Omental fat pad (tissue), 3 donors: ENCODE measurements at regions not wholly inside any gene's neighbourhood (a gene's known extent, or its start where the extent isn't known, plus 50 kb on each side); places are given as distances from the start of the nearest gene placed in this dataset.
"Not testable (repeated sequence)": the region's sequence is repeated elsewhere in the genome, so short reads cannot be mapped to it uniquely, and the experiment has no call there.

Source experiments
- ATAC-seq: fragments of 150-250 bp; one replicate; pipeline ENCODE4 v1.9.1; 2016; ENCODE audit warnings: mild to moderate bottlenecking, moderate library complexity; ENCODE audit not compliant: low FRiP score
- DNase-seq: peaks from one replicate; pipeline ENCODE4 v3.0.0-alpha.2; 2019; ENCODE audit warnings: low spot score
- CTCF ChIP-seq, 3 donors: fragments of 450-650 bp; IDR thresholded peaks; one replicate each; pipeline ENCODE4 v1.5.1; 2016 to 2017; ENCODE audit warnings: antibody characterized with exemption in 3 of 3, mild to moderate bottlenecking in 3 of 3, moderate library complexity in 2 of 3

GRCh38 chr5:117359895-117360294 is 785.3 kb upstream of the SEMA6A start:
- ATAC-seq (no peak), DNase-seq (no peak)
- TF ChIP-seq CTCF (IDR thresholded peaks at IDR 0.05) = no peak

GRCh38 chr5:117357886-117358285 is 783.3 kb upstream of the SEMA6A start:
- no peak for TF ChIP-seq CTCF (IDR thresholded peaks at IDR 0.05)
- ATAC-seq (no peak), DNase-seq (no peak)

- no peak for ATAC-seq
- DNase-seq = no peak
- TF ChIP-seq CTCF (IDR thresholded peaks at IDR 0.05) = no peak
These were observed 772.7 kb upstream of the SEMA6A start for GRCh38 chr5:117347280-117347679.

- not testable (repeated sequence) for ATAC-seq, DNase-seq
These were observed 769.1 kb upstream of the SEMA6A start for GRCh38 chr5:117343726-117344125.

GRCh38 chr5:117337064-117337749 is 762.6 kb upstream of the SEMA6A start:
- no peak for DNase-seq
- no peak for TF ChIP-seq CTCF (IDR thresholded peaks at IDR 0.05)

GRCh38 chr5:117336208-117336607 is 761.6 kb upstream of the SEMA6A start:
- no peak for ATAC-seq
- no peak for TF ChIP-seq CTCF (IDR thresholded peaks at IDR 0.05)

More at GRCh38 chr5:117337064-117337749, 762.6 kb upstream of the SEMA6A start:
- ATAC-seq = no peak

GRCh38 chr5:117333011-117333410 is 758.4 kb upstream of the SEMA6A start:
- DNase-seq (no peak), ATAC-seq (no peak)
- no peak for TF ChIP-seq CTCF (IDR thresholded peaks at IDR 0.05)

More at GRCh38 chr5:117336208-117336607, 761.6 kb upstream of the SEMA6A start:
- no peak for DNase-seq
